ENCODE measurements at regions not wholly inside any gene's neighbourhood (a gene's known extent, or its start where the extent isn't known, plus 50 kb on each side); places are given as distances from the start of the nearest gene placed in this dataset.
A peak's percentile ranks its signal among the peaks of the same experiment; 100 is the strongest.
"Not testable (repeated sequence)": the region's sequence is repeated elsewhere in the genome, so short reads cannot be mapped to it uniquely, and the experiment has no call there.

GRCh38 chr2:14977021-14977420 is 344.5 kb downstream of the LRATD1 start:
- no peak for DNase-seq (ENCODE audit: low read depth)

GRCh38 chr2:14978845-14979244 is 346.3 kb downstream of the LRATD1 start:
- DNase-seq (ENCODE audit: low read depth), result no peak

- DNase-seq (ENCODE audit: low read depth), result no peak
These were observed 350.3 kb downstream of the LRATD1 start for GRCh38 chr2:14982790-14983189.

- DNase-seq (ENCODE audit: low read depth), result no peak
These were observed 356.1 kb downstream of the LRATD1 start for GRCh38 chr2:14988600-14988999.

- DNase-seq (ENCODE audit: low read depth), result no peak
These were observed 359.2 kb downstream of the LRATD1 start for GRCh38 chr2:14991723-14992122.

- DNase-seq (ENCODE audit: low read depth), result no peak
These were observed 362.2 kb downstream of the LRATD1 start for GRCh38 chr2:14994721-14995120.

GRCh38 chr2:14996351-14997014 is 364.0 kb downstream of the LRATD1 start:
- no peak for DNase-seq (ENCODE audit: low read depth)

GRCh38 chr2:14998546-14998945 is 366.0 kb downstream of the LRATD1 start:
- no peak for DNase-seq (ENCODE audit: low read depth)

GRCh38 chr2:14999114-14999661 is 366.7 kb downstream of the LRATD1 start:
- DNase-seq (ENCODE audit: low read depth), result no peak

GRCh38 chr2:15002519-15002918 is 370.0 kb downstream of the LRATD1 start:
- not testable (repeated sequence) for DNase-seq (ENCODE audit: low read depth)

- DNase-seq (ENCODE audit: low read depth), result no peak
These were observed 374.1 kb downstream of the LRATD1 start for GRCh38 chr2:15006667-15007066.

- no peak for DNase-seq (ENCODE audit: low read depth)
These were observed 377.2 kb downstream of the LRATD1 start for GRCh38 chr2:15009681-15010080.

- no peak for DNase-seq (ENCODE audit: low read depth)
These were observed 377.8 kb downstream of the LRATD1 start for GRCh38 chr2:15010346-15010745.

GRCh38 chr2:15018814-15019213 is 386.3 kb downstream of the LRATD1 start:
- no peak for DNase-seq (ENCODE audit: low read depth)

GRCh38 chr2:15023221-15023620 is 390.7 kb downstream of the LRATD1 start:
- DNase-seq (ENCODE audit: low read depth), result no peak

- no peak for DNase-seq (ENCODE audit: low read depth)
These were observed 395.9 kb downstream of the LRATD1 start for GRCh38 chr2:15028406-15028805.

GRCh38 chr2:15031745-15032240 is 399.3 kb downstream of the LRATD1 start:
- no peak for DNase-seq (ENCODE audit: low read depth)

- DNase-seq (ENCODE audit: low read depth), result no peak
These were observed 401.7 kb downstream of the LRATD1 start for GRCh38 chr2:15034246-15034645.

GRCh38 chr2:15034860-15035259 is 402.3 kb downstream of the LRATD1 start:
- DNase-seq (ENCODE audit: low read depth), result no peak

- no peak for DNase-seq (ENCODE audit: low read depth)
These were observed 406.1 kb downstream of the LRATD1 start for GRCh38 chr2:15038366-15039364.

GRCh38 chr2:15040429-15041084 is 408.0 kb downstream of the LRATD1 start:
- DNase-seq (ENCODE audit: low read depth), result no peak

- DNase-seq (ENCODE audit: low read depth), result peak; percentile 12
These were observed 408.9 kb downstream of the LRATD1 start for GRCh38 chr2:15041429-15041837.
